Lung (tissue), 11 donors: ENCODE measurements at regions not wholly inside any gene's neighbourhood (a gene's known extent, or its start where the extent isn't known, plus 50 kb on each side); places are given as distances from the start of the nearest gene placed in this dataset.

Source experiments
- ATAC-seq: fragments of 200-7000 bp; cut with Tn5 transposase; one replicate; pipeline ENCODE4 v1.9.1; 2020; ENCODE audit warnings: moderate number of reproducible peaks; ENCODE audit not compliant: insufficient read depth, low FRiP score
- DNase-seq, 3 donors: peaks; one replicate each; pipeline ENCODE4 v3.0.0-alpha.2; 2013 to 2017
- H3K27ac ChIP-seq, 2 donors: one replicate each; pipeline ENCODE4 v1.5.1; 2013; ENCODE audit warnings: mild to moderate bottlenecking in 2 of 2, moderate library complexity in 2 of 2, control low read depth in 1 of 2, inconsistent platforms in 1 of 2, low read depth in 1 of 2, low read length in 1 of 2
- H3K27me3 ChIP-seq, 3 donors: one replicate each; pipeline ENCODE4 v1.5.1; 2013; ENCODE audit warnings: low read length in 2 of 3; ENCODE audit not compliant: control insufficient read depth in 3 of 3, insufficient read depth in 3 of 3
- H3K36me3 ChIP-seq, 4 donors: one replicate each; pipeline ENCODE4 v1.5.1; 2013; ENCODE audit warnings: low read length in 4 of 4, mild to moderate bottlenecking in 1 of 4, moderate library complexity in 1 of 4; ENCODE audit not compliant: control insufficient read depth in 4 of 4, insufficient read depth in 4 of 4
- H3K4me1 ChIP-seq, 5 donors: one replicate each; pipeline ENCODE4 v1.5.1; 2013; ENCODE audit warnings: low read length in 5 of 5, mild to moderate bottlenecking in 2 of 5, moderate library complexity in 1 of 5; ENCODE audit not compliant: control insufficient read depth in 5 of 5, insufficient read depth in 5 of 5
- H3K4me3 ChIP-seq: one replicate; pipeline ENCODE4 v1.5.1; 2013; ENCODE audit warnings: mild to moderate bottlenecking, control low read depth, moderate library complexity
- H3K9ac ChIP-seq, 2 donors: one replicate each; pipeline ENCODE4 v1.5.1; 2013; ENCODE audit warnings: low read length in 2 of 2, control low read depth in 1 of 2; ENCODE audit not compliant: insufficient read depth in 1 of 2
- H3K9me3 ChIP-seq, 4 donors: one replicate each; pipeline ENCODE4 v1.5.1; 2013; ENCODE audit warnings: low read length in 3 of 4, mild to moderate bottlenecking in 1 of 4, moderate library complexity in 1 of 4; ENCODE audit not compliant: control insufficient read depth in 4 of 4, insufficient read depth in 3 of 4
- WGBS, 2 donors: extraction: QIAGEN DNeasy Blood & Tissue Kit; methylation state at CpG; one replicate each; pipeline ENCODE4 v1.1.7; 2013; 5-methylcytosine and 5-hydroxymethylcytosine counted together
- TF ChIP-seq, protein P1 (sequence below): IDR thresholded peaks from 2 replicates; pipeline ENCODE4 v1.5.1; 2012; ENCODE audit warnings: mild to moderate bottlenecking; ENCODE audit errors: control extremely low read depth, extremely low read depth
- donor health status: control.
- donor health status: control.
- donor health status: Bipolar disorder and iron deficiency.
- donor health status: healthy.
- donor health status: DM: yes; HTN: yes; CAD: no.

GRCh38 chr4:152229782-152230289, 306.1 kb downstream of the FBXW7 start:
- DNase-seq = no peak
- Histone ChIP-seq H3K4me1 (no peaks in the 10 kb centered on the region), H3K36me3 (no peaks in the 10 kb centered on the region), H3K27ac (no peak overlapping the region), H3K4me3 (no peak overlapping the region), H3K9ac (no peak overlapping the region), H3K9me3 (peaks cover 0 to 2% (median 0%) of the 10 kb centered on the region in 4 donors), H3K27me3 (no peaks in the 10 kb centered on the region)
- 92 to 95% methylated on average over 6 of the region's 6 CpGs for WGBS, 2 donors
- TF ChIP-seq, protein P1, sequence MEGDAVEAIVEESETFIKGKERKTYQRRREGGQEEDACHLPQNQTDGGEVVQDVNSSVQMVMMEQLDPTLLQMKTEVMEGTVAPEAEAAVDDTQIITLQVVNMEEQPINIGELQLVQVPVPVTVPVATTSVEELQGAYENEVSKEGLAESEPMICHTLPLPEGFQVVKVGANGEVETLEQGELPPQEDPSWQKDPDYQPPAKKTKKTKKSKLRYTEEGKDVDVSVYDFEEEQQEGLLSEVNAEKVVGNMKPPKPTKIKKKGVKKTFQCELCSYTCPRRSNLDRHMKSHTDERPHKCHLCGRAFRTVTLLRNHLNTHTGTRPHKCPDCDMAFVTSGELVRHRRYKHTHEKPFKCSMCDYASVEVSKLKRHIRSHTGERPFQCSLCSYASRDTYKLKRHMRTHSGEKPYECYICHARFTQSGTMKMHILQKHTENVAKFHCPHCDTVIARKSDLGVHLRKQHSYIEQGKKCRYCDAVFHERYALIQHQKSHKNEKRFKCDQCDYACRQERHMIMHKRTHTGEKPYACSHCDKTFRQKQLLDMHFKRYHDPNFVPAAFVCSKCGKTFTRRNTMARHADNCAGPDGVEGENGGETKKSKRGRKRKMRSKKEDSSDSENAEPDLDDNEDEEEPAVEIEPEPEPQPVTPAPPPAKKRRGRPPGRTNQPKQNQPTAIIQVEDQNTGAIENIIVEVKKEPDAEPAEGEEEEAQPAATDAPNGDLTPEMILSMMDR = no peak
- no peak for ATAC-seq

GRCh38 chr4:152225680-152226079, 310.2 kb downstream of the FBXW7 start:
- TF ChIP-seq, protein P1 = no peak
- Histone ChIP-seq H3K36me3 (no peaks in the 10 kb centered on the region), H3K27me3 (no peaks in the 10 kb centered on the region), H3K9ac (no peak overlapping the region), H3K4me3 (no peak overlapping the region), H3K4me1 (no peaks in the 10 kb centered on the region), H3K9me3 (peaks cover 0 to 2% (median 0%) of the 10 kb centered on the region in 4 donors), H3K27ac (no peak overlapping the region)
- ATAC-seq (no peak), DNase-seq (no peak)
- WGBS, 2 donors = 98 to 100% methylated on average over 1 of the region's 1 CpG

DNA sequence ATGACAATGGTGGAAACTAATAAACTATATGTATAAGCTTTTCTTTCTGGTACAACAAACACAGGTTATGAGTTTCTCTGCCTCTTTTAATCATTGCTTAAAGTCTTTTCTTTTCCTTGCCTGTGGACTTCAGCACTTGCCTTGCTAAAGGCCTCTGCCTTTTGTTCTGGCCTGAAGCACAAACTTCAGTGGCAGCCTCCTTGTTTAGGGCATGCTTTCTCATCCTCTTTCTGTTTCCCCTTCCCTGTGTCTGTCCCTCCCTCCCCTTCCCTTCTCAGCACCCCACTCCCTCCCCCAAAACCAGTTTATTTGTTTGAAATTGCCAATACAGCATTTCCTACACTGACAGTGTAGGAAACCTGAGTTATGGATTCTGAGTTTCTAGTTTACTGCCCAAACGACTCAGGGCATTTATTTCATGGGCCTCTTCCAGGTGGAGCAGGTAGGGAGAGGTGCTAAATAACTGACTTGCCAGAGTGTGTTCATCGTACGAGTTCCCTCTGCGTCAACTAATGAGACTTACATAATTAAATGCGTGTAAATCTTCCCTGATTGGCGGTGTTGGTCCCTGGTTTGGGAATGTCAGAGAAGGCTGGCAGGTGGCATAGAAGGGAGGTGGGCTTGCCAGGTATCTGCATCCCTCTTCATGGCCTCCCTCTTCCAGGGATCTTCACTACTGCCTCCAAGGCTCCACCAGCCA, 311.0 kb downstream of the FBXW7 start:
- TF ChIP-seq, protein P1 = no peak
- DNase-seq (no peak), ATAC-seq (no peak)
- Histone ChIP-seq H3K9ac (no peak overlapping the region), H3K4me3 (no peak overlapping the region), H3K9me3 (peaks cover 0 to 2% (median 0%) of the 10 kb centered on the region in 4 donors), H3K27ac (no peak overlapping the region), H3K36me3 (no peaks in the 10 kb centered on the region), H3K4me1 (no peaks in the 10 kb centered on the region), H3K27me3 (no peaks in the 10 kb centered on the region)
- WGBS, 2 donors = 93 to 95% methylated on average over 6 of the region's 6 CpGs
